ENCODE measurements at regions not wholly inside any gene's neighbourhood (a gene's known extent, or its start where the extent isn't known, plus 50 kb on each side); places are given as distances from the start of the nearest gene placed in this dataset.

DNA sequence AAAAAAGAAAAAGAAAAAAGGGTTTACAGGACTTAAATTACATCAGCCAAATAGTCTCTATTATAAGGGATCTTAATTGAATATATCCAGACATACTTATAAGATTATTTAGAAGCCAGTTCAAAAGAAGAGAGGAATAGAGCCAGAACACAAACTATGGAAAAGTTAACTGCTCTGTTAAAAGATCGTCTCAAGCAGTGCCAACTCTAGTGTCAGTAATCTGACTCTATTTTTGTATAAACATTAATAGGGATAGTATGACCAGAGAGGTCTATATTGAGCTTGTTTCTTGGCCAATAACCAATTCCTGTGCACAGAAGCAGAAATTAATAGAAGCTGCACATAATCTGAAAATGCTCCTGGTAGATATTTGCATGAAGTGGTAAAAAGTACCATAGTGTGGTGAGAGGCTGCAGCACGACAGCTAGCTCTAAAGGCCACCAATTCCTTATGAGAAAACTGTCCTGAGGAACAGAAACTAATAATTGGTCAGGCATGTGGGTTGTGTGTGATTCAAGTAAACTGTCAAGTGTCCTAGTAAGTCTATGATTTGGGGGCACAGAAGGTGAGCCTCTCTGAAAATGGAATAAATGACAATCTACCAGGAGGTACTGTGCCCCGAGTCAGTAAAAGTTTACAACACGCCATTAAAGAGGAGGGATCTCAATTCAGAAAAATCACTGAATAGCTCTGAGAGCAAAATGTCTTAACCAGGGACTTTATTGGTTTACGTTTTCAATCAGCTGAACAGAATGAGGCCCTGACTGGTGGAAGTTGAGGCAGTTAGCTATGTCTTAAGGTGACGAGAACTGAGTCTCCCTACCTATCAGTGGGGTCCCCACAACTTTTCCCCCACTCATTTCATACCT, 51.5 kb upstream of the NANOGP8 start:
- Mint-ChIP-seq H3K9me3 (peaks cover 0 to 4% of the 10 kb centered on the region in 2 experiments; a peak in 1 of 5 replicates), H3K27me3 (ENCODE audit: low read depth) (no peaks in the 10 kb centered on the region)
- DNase-seq = no peak

More for the DNA sequence above, 51.5 kb upstream of the NANOGP8 start:
- Histone ChIP-seq H3K79me1 (ENCODE audit: insufficient read depth, low read depth, low read length, poor library complexity, severe bottlenecking) (no peaks in the 10 kb centered on the region), H4K5ac (ENCODE audit: insufficient read length, low read depth, low read length) (no peak overlapping the region), H3K23me2 (ENCODE audit: insufficient read length, low read depth, low read length, poor library complexity, severe bottlenecking) (no peaks in the 10 kb centered on the region), H2AFZ (ENCODE audit: low read length) (no peak overlapping the region), H4K91ac (ENCODE audit: insufficient read length, low read depth, low read length) (no peak overlapping the region), H3K27me3 (ENCODE audit: insufficient read depth, low read length) (no peaks in the 10 kb centered on the region), H3K4ac (ENCODE audit: low read depth, low read length) (no peak overlapping the region), H2BK12ac (ENCODE audit: insufficient read length, low read depth, low read length) (no peak overlapping the region), H3K27ac (ENCODE audit: insufficient read length, low read depth, low read length) (no peak overlapping the region), H2BK5ac (ENCODE audit: insufficient read length, low read length) (no peak overlapping the region), H3K56ac (ENCODE audit: insufficient read length, low read depth, low read length) (no peak overlapping the region), H4K20me1 (ENCODE audit: control insufficient read depth, insufficient read depth, insufficient read length) (no peaks in the 10 kb centered on the region), H3K18ac (ENCODE audit: insufficient read length, low read depth, low read length) (no peak overlapping the region), H4K8ac (replicated peaks; ENCODE audit: insufficient read length, low read depth, low read length) (no peak overlapping the region), H3K9me3 (ENCODE audit: control insufficient read depth, low read depth, low read length) (no peaks in the 10 kb centered on the region), H3T11ph (ENCODE audit: low read length) (no peak overlapping the region), H2BK20ac (ENCODE audit: low read depth, low read length, poor library complexity, severe bottlenecking) (no peak overlapping the region), H3K9ac (ENCODE audit: extremely low read depth, insufficient read length, low read length) (no peak overlapping the region), H3K14ac (ENCODE audit: insufficient read depth, low read length) (no peak overlapping the region), H3K79me2 (ENCODE audit: insufficient read depth, low read length) (no peaks in the 10 kb centered on the region), H3K4me1 (ENCODE audit: insufficient read depth, low read length) (no peaks in the 10 kb centered on the region), H3K23ac (ENCODE audit: insufficient read length, low read depth, low read length) (no peak overlapping the region), H2BK15ac (ENCODE audit: low read depth, low read length) (no peak overlapping the region), H2BK120ac (ENCODE audit: low read depth, low read length, poor library complexity, severe bottlenecking) (no peak overlapping the region), H3K4me2 (ENCODE audit: insufficient read depth, insufficient read length, low read length) (no peak overlapping the region), H2AK5ac (ENCODE audit: insufficient read length, low read length) (no peak overlapping the region)
- Mint-ChIP-seq H3K4me3 (no peak overlapping the region), H3K27ac (no peak overlapping the region), H3K36me3 (ENCODE audit: insufficient read depth in 1 of 3, low read depth in 3 of 3) (no peaks in the 10 kb centered on the region; a peak in 1 of 7 replicates), H3K4me1 (0 out of 4 replicates have a peak, but pooled peaks cover 0 to 2% of the 10 kb centered on the region in 2 experiments)
- no peak for TF ChIP-seq CTCF (conservative IDR thresholded peaks at IDR 0.05)
- WGBS (ENCODE audit: extremely low coverage, insufficient read length, low lambda C conversion rate) = no CpG with 5 or more reads among the region's 6 CpGs
